Activated CD4-positive, alpha-beta T cell treated with anti-CD3 and anti-CD28 coated beads for 36 hours (primary cell): ENCODE measurements at regions not wholly inside any gene's neighbourhood (a gene's known extent, or its start where the extent isn't known, plus 50 kb on each side); places are given as distances from the start of the nearest gene placed in this dataset.

Source experiments
- ATAC-seq: fragments of 200-7000 bp; cut with Tn5 transposase; one replicate; pipeline ENCODE4 v1.10.0; 2021; ENCODE audit warnings: mild to moderate bottlenecking, moderate library complexity
- CTCF ChIA-PET: fragments of 350-600 bp; sonication (Branson Sonifier 250); formaldehyde crosslinking; loops from one replicate; lab custom pipeline; 2021; ENCODE audit warnings: antibody characterized with exemption; lab: Charles Lee
- POLR2A ChIA-PET: fragments of 350-600 bp; sonication (Branson Sonifier 250); formaldehyde crosslinking; loops from one replicate; lab custom pipeline; 2021; ENCODE audit warnings: antibody characterized with exemption, inconsistent platforms; lab: Charles Lee
- DNase-seq: peaks from one replicate; pipeline ENCODE4 v3.0.0-alpha.2; 2020
- H3K27ac Mint-ChIP-seq: one replicate; pipeline ENCODE4 v1.8.0; 2021; ENCODE audit warnings: mixed read lengths
- H3K27me3 Mint-ChIP-seq: one replicate; pipeline ENCODE4 v1.8.0; 2021; ENCODE audit warnings: mixed read lengths
- H3K36me3 Mint-ChIP-seq: one replicate; pipeline ENCODE4 v1.8.0; 2021; ENCODE audit warnings: low read depth, mixed read lengths
- H3K4me1 Mint-ChIP-seq: one replicate; pipeline ENCODE4 v1.8.0; 2021; ENCODE audit warnings: mixed read lengths
- H3K4me3 Mint-ChIP-seq: one replicate; pipeline ENCODE4 v1.8.0; 2021; ENCODE audit warnings: mild to moderate bottlenecking, moderate library complexity, mixed read lengths
- H3K9me3 Mint-ChIP-seq: one replicate; pipeline ENCODE4 v1.8.0; 2021; ENCODE audit warnings: low read depth, mixed read lengths
- intact Hi-C, 2 experiments: fragments of 100-400 bp; cut with DNase I in 1 of 2; cut with micrococcal nuclease in 1 of 2; formaldehyde crosslinking; loops; one replicate each; pipeline versions ENCODE4 v1.14.2 to v1.15.1; 2022 to 2024; cut with DNase I, micrococcal nuclease

DNA sequence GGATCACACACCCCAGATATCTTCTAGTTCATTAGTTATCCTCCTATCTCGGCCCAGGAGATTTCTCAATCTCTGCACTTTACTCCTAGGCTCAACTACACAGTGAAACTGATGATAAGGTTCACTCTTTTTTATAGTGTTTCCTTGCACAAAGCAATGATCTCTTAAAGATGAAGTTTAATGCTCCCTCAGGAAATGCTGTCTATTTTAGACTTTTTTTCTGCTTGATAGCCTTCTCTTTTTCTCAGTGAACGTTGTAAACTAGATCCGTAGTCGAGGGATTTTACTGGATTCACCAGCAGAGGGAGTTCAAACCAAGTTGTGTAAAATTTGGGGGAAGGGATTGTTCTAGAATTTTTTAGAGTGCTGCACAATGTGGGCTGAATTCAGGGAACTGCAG lies 269.6 kb downstream of the GBA3 start:
- intact Hi-C loops, result no loop called here
- DNase-seq (no peak), ATAC-seq (no peak)
- Mint-ChIP-seq H3K27ac (no peak overlapping the region), H3K27me3 (peaks cover 2% of the 10 kb centered on the region), H3K4me1 (no peaks in the 10 kb centered on the region), H3K4me3 (no peak overlapping the region), H3K9me3 (peaks cover 3% of the 10 kb centered on the region), H3K36me3 (no peaks in the 10 kb centered on the region)
- POLR2A ChIA-PET, result no interaction called here
- CTCF ChIA-PET, result no interaction called here

DNA sequence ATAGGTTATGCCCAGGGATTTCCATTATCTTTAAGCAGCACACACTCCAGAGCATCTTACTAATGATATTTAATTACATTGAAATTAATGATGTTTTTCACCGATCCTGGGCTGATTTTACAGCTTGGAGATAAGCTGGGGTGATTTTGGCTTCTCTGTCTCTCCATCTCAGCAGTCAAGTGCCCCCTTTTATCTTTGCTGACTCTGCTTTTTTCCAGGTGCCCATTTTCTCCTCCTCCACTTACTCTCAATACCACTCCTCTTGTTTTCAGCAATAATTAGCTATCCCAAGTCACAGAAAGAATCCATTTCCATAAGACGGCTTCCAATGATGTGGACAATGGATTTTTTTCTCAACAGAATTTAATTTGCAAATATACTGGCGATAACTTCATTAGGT lies 266.7 kb downstream of the GBA3 start:
- POLR2A ChIA-PET, result no interaction called here
- Mint-ChIP-seq H3K27ac (no peak overlapping the region), H3K4me1 (no peaks in the 10 kb centered on the region), H3K36me3 (no peaks in the 10 kb centered on the region), H3K4me3 (no peak overlapping the region), H3K27me3 (peaks cover 2% of the 10 kb centered on the region), H3K9me3 (peaks cover 3% of the 10 kb centered on the region)
- CTCF ChIA-PET, result interaction anchor here (0.9 kb wide), 1 partner anchor 10 kb away, joined by 3 read pairs; no protein-coding TSS in a partner anchor
- intact Hi-C loops, result no loop called here
- ATAC-seq (no peak), DNase-seq (no peak)

DNA sequence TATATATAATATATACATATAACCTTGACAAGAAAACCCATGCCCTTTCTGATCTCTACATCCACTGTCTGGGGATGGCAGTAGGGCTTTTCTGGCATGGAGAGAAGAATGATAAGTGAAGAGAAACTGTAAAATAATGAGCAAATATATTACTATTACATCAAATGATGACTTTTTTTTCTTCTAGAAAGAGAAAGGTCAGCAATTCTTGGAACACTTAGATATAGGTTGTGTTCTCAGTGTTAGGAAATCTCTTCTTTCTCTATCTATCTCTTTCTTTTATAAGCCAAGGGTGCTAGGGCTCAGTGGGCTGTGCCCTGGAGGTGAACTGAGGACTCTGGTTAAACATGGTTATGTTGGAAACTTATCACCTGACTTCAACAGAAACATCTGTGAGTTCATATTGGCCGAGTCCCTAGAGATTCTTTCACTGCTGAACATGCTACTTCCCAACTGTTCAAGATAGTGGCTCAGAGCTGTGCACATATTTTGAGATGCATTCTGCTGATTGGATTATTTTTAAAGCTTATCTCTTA lies 265.1 kb downstream of the GBA3 start:
- Mint-ChIP-seq H3K27me3 (no peaks in the 10 kb centered on the region), H3K9me3 (no peaks in the 10 kb centered on the region), H3K4me1 (no peaks in the 10 kb centered on the region), H3K36me3 (no peaks in the 10 kb centered on the region), H3K27ac (no peak overlapping the region), H3K4me3 (no peak overlapping the region)
- ChIA-PET CTCF (interaction anchor here (0.7 kb wide), 1 partner anchor 1874 kb away, joined by 3 read pairs; no protein-coding TSS in a partner anchor), POLR2A (no interaction called here)
- ATAC-seq, result no peak
- intact Hi-C loops, result no loop called here
- no peak for DNase-seq

DNA sequence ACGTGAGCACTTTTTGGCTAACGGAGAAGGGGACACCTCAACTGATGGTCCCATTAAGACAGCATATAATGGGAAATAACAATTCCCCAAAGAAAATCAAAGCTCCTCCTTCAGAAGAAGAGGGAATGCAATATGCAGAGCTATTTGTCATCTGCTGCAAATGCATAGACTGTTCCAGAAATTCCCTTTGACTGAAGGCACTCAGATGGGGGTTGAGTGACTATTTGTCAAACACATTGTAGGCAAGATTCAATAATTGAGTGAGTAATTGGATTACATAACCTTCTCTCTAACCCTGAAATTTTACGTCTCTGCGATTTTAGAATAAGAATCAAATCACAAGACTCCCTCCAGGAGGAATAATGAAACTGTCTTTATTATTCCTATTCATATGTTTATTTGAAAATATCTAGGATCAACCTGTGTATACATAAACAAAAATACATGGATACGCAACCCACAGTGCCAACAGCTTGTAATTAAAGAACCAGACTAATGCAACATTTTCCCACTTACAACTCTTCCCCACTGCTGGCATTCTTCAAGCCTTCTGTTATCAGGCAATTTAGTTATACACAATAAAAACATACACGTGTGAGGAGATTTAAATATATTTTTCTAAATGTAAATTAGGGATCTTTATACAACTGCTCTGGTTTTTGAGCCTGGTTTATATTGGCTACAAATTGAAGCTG lies 256.6 kb downstream of the GBA3 start:
- ATAC-seq (no peak), DNase-seq (no peak)
- Mint-ChIP-seq H3K4me3 (no peak overlapping the region), H3K27me3 (no peaks in the 10 kb centered on the region), H3K27ac (no peak overlapping the region), H3K9me3 (no peaks in the 10 kb centered on the region), H3K4me1 (no peaks in the 10 kb centered on the region), H3K36me3 (no peaks in the 10 kb centered on the region)
- ChIA-PET CTCF (interaction anchor here (0.6 kb wide), 1 partner anchor 10 kb away, joined by 3 read pairs; no protein-coding TSS in a partner anchor), POLR2A (no interaction called here)
- intact Hi-C loops, result no loop called here

DNA sequence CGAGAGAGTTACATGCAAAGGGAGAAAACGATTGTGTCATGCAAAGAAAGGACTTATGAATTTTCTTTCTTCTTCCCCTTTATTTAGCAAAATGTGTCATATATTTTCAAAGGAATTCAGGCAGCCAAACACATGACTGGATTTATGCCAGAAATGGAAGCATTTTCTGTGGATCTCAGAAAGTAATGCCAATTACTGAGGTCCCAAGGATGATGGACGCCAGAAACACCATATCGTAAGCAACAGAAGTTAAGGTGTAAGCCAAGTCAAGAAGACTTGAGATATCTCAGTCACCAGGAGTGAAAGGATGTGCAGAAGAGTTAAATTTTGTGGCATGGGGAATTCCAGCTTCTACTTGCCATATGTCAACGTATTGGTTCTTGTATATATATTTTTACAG lies 255.1 kb downstream of the GBA3 start:
- no peaks in the 10 kb centered on the region for H3K27me3 Mint-ChIP-seq
- H3K27ac Mint-ChIP-seq, result no peak overlapping the region
- intact Hi-C loops, result no loop called here
- no peak overlapping the region for H3K4me3 Mint-ChIP-seq
- ChIA-PET POLR2A (no interaction called here), CTCF (no interaction called here)
- H3K36me3 Mint-ChIP-seq, result no peaks in the 10 kb centered on the region
- no peaks in the 10 kb centered on the region for H3K4me1 Mint-ChIP-seq
- no peaks in the 10 kb centered on the region for H3K9me3 Mint-ChIP-seq
- ATAC-seq, result no peak
- DNase-seq, result no peak

DNA sequence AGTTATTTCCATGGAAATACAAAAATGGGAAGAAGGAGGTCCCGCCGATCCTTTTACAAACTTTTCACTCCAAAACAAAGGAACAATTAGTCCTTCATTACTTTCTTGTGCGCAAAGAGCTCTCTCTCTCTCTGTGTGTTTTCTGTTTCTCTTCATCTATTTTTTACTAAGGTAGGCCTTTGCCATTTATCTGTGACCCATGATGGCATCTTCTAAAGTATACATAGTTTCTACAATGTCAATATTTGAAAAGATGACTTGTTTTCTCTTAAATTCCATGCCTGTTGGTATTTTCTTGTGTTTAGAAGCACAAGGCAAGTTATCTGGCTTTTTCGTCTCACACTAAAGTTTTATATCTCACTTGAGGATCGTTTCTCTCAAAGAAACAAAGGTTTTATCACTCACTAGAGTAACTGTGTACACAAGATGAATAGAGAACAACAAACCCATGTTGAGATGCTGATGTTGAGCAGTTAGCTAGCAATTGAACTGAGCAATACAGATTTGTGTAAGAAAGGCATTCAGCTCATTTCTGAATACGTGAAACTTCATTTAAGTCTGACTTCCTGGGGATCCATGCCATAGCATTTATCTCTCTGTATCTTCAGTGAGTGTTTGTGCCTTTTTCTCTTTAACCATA lies 250.3 kb downstream of the GBA3 start:
- Mint-ChIP-seq H3K4me1 (no peaks in the 10 kb centered on the region), H3K27me3 (no peaks in the 10 kb centered on the region), H3K27ac (no peak overlapping the region), H3K4me3 (no peak overlapping the region), H3K9me3 (no peaks in the 10 kb centered on the region), H3K36me3 (no peaks in the 10 kb centered on the region)
- DNase-seq (no peak), ATAC-seq (no peak)
- CTCF ChIA-PET, result interaction anchor here (0.9 kb wide), 1 partner anchor 45 kb away, joined by 3 read pairs; no protein-coding TSS in a partner anchor
- intact Hi-C loops, result no loop called here
- POLR2A ChIA-PET, result no interaction called here

DNA sequence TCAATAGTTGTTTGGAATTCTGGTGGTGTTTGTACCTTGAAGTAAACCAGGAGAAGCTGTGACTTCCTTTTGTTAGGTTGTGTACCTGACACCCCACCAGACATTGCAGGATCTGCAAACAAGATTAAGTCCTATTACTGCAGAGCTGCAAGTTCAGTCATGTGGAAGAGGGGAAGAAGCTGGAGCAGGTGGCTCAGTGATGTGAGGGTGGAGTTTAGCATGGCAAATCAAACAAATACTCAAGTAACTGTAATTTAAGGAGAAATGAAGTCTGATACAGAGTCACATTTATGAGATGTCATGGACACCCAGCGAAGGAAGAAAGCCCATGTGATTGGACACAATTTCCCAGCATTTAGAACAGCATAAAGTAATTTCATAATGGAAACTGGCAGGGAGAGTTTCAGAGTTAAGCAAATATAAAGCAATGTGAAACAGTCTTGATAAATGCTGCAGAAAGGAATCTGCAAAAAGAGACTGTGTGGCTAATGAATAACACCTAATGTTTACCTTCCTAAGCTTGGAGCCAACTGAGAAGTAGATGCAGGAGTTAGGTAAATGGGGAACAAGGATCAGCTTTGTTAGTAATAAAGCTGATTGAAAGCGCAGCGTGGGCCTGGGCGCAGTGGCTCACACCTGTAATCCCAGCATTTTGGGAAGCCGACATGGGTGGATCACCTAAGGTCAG lies 249.1 kb downstream of the GBA3 start:
- intact Hi-C loops, result no loop called here
- Mint-ChIP-seq H3K27me3 (no peaks in the 10 kb centered on the region), H3K4me3 (no peak overlapping the region), H3K27ac (no peak overlapping the region), H3K36me3 (no peaks in the 10 kb centered on the region), H3K4me1 (no peaks in the 10 kb centered on the region), H3K9me3 (no peaks in the 10 kb centered on the region)
- ChIA-PET POLR2A (no interaction called here), CTCF (no interaction called here)
- no peak for ATAC-seq
- DNase-seq, result no peak

DNA sequence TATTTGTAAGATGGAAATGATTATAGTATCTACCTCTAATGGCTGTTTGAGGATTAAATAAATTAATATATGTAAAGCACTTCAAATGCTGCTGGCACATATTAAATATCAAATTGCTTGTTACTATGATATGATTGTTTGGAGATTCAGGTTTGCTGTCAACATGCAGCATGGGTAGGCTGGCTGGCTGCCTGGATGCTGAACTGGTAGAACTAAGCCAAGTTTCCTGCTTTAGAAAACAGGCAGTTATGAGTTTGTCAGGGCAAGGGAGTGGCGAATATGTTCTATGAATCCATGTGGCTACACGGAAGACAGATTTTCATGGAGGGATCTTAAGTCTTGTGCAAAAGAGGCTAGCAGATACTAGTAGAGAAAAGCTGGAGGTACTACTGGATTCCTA lies 239.6 kb downstream of the GBA3 start:
- DNase-seq (no peak), ATAC-seq (no peak)
- ChIA-PET CTCF (interaction anchor here (0.6 kb wide), 1 partner anchor 37 kb away, joined by 3 read pairs; no protein-coding TSS in a partner anchor), POLR2A (no interaction called here)
- H3K27me3 Mint-ChIP-seq, result no peaks in the 10 kb centered on the region
- intact Hi-C loops, result no loop called here
- no peaks in the 10 kb centered on the region for H3K36me3 Mint-ChIP-seq
- no peaks in the 10 kb centered on the region for H3K4me1 Mint-ChIP-seq
- H3K9me3 Mint-ChIP-seq, result no peaks in the 10 kb centered on the region
- H3K27ac Mint-ChIP-seq, result no peak overlapping the region
- H3K4me3 Mint-ChIP-seq, result no peak overlapping the region

DNA sequence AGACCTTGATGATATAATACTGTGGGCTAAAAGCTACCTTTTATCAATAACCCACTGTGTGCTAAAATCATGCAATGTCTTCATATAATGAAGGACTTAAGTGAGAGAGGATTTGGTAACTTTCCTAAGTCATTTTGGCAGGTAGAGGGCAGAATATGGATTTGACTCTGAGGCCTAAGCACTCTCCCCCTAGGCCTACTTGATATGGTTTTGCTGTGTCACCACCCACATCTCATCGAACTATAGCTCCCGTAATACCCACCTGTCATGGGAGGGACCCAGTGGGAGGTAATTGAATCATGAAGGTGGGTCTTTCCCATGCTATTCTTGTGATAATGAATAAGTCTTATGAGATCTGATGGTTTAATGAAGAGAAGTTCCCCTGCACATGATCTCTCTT lies 229.7 kb downstream of the GBA3 start:
- H3K27me3 Mint-ChIP-seq, result no peaks in the 10 kb centered on the region
- no peaks in the 10 kb centered on the region for H3K4me1 Mint-ChIP-seq
- ATAC-seq (no peak), DNase-seq (no peak)
- no peaks in the 10 kb centered on the region for H3K36me3 Mint-ChIP-seq
- H3K27ac Mint-ChIP-seq, result no peak overlapping the region
- ChIA-PET CTCF (interaction anchor here (2.4 kb wide), 1 partner anchor 25 kb away, joined by 8 read pairs; no protein-coding TSS in a partner anchor), POLR2A (no interaction called here)
- no peak overlapping the region for H3K4me3 Mint-ChIP-seq
- peaks cover 5% of the 10 kb centered on the region for H3K9me3 Mint-ChIP-seq
- intact Hi-C loops, result no loop called here

DNA sequence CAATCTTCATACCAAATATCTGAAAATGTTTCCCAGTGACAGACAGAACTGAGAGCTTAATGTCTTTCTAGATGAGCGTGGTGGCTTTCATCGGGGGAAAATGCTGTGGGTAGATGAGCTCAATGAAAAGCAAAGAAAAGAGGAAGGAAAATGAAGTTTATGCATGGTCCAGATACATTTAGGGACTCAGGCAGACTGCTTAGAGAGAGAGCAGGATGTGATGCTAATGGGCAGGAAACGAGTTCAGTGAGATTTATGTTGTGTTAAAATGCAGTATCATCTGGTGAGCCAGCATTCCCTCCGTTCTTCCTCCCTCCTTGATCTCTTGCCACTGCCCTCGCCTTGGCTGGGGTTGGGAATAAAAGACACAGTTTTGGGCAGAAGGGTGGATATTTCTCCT lies 229.2 kb downstream of the GBA3 start:
- CTCF ChIA-PET, result interaction anchor here (2.4 kb wide), 1 partner anchor 25 kb away, joined by 8 read pairs; no protein-coding TSS in a partner anchor
- no peak for ATAC-seq
- intact Hi-C loops, result no loop called here
- Mint-ChIP-seq H3K9me3 (peaks cover 5% of the 10 kb centered on the region), H3K4me3 (no peak overlapping the region), H3K27ac (no peak overlapping the region), H3K36me3 (no peaks in the 10 kb centered on the region), H3K27me3 (no peaks in the 10 kb centered on the region), H3K4me1 (no peaks in the 10 kb centered on the region)
- POLR2A ChIA-PET, result no interaction called here
- no peak for DNase-seq

DNA sequence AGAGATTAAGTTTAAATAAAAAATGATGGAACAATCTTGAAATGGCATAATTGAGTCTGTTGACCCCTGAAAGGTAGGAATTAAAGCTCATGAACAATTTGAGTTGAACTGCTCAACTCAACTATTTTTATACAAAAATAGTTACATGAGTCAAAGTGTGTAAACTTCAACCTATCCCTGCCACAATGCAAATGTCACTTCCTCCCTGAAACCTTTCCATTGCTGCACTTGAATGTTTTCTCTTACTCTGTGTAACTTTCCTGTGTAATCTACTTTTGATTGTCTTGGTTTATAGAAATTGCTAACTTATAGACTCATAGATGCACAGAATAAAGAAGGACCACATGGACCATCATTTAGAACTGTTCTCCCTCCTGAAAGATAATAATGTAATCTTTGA lies 218.5 kb downstream of the GBA3 start:
- Mint-ChIP-seq H3K4me1 (no peaks in the 10 kb centered on the region), H3K36me3 (no peaks in the 10 kb centered on the region), H3K9me3 (peaks cover 7% of the 10 kb centered on the region), H3K27me3 (no peaks in the 10 kb centered on the region), H3K27ac (no peak overlapping the region), H3K4me3 (no peak overlapping the region)
- POLR2A ChIA-PET, result no interaction called here
- intact Hi-C loops, result no loop called here
- no peak for ATAC-seq
- DNase-seq, result no peak
- CTCF ChIA-PET, result interaction anchor here (1.2 kb wide), 1 partner anchor 13 kb away, joined by 3 read pairs; no protein-coding TSS in a partner anchor
